Stimulated activated CD4-positive, alpha-beta T cell treated with anti-CD3 and anti-CD28 coated beads, Interleukin-4, amount 100 ng/mL, for 4 hours (primary cell): ENCODE measurements at regions not wholly inside any gene's neighbourhood (a gene's known extent, or its start where the extent isn't known, plus 50 kb on each side); places are given as distances from the start of the nearest gene placed in this dataset.
"Not testable (repeated sequence)": the region's sequence is repeated elsewhere in the genome, so short reads cannot be mapped to it uniquely, and the experiment has no call there.

Experiments used
- DNase-seq, 2 experiments: peaks; one replicate each; pipeline ENCODE4 v3.0.0-alpha.2; 2020

- DNase-seq, result no peak
Observed at GRCh38 chr7:10507032-10507431, 466.6 kb upstream of the PHF14 start.

DNA sequence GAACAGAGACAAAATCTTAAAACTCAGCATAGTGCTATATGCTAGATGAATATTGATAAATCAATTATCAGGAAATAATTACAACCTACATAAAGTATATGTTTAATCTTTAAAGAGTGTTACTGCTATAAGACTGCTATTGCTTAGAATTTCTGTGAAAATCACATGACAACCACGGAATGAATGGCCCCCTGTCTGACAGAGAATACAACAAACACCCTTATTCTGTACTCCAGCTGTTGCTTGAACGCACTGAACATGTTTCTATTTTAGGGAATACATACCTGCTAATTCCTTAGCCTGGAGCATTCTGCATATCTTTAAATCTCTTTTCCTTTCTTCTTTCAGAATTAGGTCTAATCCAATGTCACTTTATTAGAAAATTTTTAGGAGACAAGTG lies 452.4 kb upstream of the PHF14 start:
- DNase-seq, result no peak

- not testable (repeated sequence) for DNase-seq
Observed at GRCh38 chr7:10533429-10533828, 440.2 kb upstream of the PHF14 start.

DNA sequence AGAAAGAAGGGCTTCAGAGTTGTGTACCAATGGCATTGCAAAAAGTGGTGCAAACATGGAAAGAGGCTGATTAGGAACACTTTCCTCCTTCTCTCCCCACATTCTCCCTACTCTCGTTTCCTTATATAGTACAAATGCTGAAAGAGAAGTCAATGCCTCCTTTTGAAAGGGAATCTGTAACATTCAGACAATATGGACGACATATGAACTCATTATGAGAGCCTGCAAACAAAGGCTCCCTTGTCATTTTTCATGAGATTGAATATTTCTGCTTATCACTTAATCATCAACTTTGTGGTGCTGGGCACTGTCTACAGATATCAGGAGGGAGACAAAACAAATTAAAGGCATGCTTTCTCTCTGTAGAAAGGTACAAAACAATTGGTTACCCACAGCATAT lies 437.1 kb upstream of the PHF14 start:
- no peak for DNase-seq

GRCh38 chr7:10537764-10538163 lies 435.9 kb upstream of the PHF14 start:
- DNase-seq, result no peak

DNA sequence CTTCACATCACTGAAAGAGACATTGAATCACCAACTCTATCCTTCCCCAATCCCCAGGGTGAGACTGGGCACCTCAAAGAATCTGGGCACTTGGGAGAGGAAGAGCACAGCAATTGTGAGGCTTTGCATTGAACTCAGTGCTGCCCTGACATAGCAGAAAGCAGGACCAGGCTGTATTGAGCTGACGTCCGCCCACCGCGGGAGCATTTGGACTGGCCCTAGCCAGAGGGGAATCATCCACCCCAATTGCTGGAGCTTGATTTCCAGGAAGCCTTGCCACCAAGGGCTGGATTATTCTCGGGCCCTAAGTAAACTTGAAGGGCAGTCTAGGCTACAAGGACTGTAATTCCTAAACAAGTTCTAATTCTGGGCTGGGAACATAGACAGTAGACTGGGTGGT lies 416.3 kb upstream of the PHF14 start:
- no peak for DNase-seq

DNA sequence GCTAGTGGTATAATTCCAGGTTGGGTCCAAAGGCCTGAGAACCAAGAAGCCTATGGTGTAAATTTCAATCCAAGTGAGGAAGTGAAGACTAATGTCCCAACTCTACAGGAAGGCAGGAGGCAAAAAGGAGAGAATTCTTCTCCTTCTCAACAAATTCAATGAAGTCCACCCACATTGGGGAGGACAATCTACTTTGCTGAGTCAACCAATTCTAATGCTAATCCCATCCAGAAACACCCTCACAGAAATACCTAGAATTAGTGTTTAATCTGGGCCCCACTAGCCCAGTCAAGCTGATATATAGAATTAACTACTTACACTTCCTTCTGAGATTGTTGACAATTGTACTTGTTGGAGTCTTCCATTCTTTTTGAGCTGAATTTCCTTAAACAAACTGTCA lies 413.2 kb upstream of the PHF14 start:
- DNase-seq, result no peak

DNA sequence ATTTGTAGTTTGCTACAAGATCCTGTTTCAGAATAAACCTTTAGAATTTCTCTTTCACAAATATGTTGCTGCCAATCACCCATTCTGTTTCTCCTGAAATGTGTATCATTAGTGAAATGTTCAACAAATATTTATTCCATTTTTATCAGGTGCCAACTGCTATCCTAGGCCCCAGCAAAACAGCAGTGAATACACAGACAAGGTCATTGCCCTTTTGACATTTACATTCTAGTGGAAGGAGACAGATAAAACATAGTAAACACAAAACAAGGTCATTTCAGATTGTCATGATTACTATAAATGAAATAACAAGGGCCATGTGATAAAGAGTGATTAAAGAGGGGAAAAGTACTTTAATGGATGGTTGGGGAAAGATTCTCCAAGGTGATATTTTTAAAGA lies 404.8 kb upstream of the PHF14 start:
- DNase-seq, result no peak

DNA sequence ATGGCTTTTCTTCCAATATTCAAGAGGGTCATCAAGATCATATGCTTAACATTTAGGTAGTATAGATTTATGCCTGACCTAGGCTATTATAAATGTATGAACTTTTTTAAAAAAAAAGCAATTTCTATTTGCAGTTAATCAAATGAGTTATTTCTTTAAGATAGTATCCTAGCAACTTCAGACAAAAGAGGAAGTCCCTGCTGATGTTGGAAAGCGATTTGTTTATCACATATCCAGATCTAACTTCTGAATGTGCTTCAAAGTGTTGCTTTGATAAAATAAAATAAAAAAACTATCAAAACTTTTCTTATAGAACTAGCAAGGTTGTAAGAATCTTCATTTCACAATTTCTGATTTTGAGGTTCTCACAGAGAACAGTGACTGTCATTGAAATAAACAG lies 401.9 kb upstream of the PHF14 start:
- DNase-seq, result no peak

DNA sequence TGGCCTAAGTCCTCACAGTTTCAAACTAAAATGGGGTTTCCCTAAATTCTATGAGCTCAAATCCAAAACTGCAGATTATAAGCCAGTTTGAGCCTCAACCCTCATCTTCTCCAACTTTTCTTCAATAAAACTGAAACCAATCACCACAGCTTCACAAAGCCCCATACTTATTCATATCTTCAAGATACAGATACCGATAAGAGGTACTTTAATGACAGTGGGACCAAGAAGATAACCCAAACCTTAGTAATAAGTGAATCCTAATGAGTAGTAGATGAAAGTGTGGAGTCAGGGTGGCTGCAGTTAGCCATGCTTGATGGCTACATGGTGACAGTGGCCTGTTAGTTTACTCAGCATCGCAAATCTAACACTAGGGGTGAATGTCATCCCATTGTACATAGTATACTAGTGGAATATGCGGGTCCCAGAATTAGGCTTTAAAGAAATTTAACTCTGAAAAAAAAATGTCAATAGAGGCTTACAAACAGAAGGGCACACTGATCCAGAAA lies 395.8 kb upstream of the PHF14 start:
- no peak for DNase-seq

GRCh38 chr7:10579561-10579960 lies 394.1 kb upstream of the PHF14 start:
- no peak for DNase-seq

- DNase-seq, result no peak
Observed at GRCh38 chr7:10584886-10585285, 388.8 kb upstream of the PHF14 start.

GRCh38 chr7:10588084-10588483 lies 385.6 kb upstream of the PHF14 start:
- no peak for DNase-seq

GRCh38 chr7:10592604-10593003 lies 381.1 kb upstream of the PHF14 start:
- no peak for DNase-seq

- DNase-seq, result no peak
Observed at GRCh38 chr7:10593080-10593479, 380.6 kb upstream of the PHF14 start.

- no peak for DNase-seq
Observed at GRCh38 chr7:10596827-10597226, 376.8 kb upstream of the PHF14 start.

- no peak for DNase-seq
Observed at GRCh38 chr7:10604128-10604527, 369.5 kb upstream of the PHF14 start.

GRCh38 chr7:10612950-10613349 lies 360.7 kb upstream of the PHF14 start:
- DNase-seq, result no peak

DNA sequence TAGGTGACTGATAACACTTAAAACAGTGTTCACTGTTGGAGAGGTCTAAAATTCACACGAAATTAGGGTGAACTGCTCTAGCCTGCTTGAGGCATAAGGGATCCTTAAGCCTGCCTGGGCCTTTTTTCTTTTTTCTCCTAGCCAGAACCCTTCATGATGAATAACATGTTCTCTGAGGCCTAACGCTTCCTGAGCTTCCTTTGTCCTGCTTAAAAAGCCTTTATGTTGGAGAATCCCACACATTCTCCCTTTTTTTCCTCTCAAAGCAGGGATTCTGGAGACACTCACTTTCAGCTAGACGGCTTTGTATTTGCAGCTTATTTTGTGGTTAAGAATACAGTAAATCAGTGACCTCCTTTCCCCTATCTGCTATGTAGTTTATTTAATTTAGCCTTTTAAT lies 354.7 kb upstream of the PHF14 start:
- no peak for DNase-seq

GRCh38 chr7:10632712-10633111 lies 341.0 kb upstream of the PHF14 start:
- no peak for DNase-seq

DNA sequence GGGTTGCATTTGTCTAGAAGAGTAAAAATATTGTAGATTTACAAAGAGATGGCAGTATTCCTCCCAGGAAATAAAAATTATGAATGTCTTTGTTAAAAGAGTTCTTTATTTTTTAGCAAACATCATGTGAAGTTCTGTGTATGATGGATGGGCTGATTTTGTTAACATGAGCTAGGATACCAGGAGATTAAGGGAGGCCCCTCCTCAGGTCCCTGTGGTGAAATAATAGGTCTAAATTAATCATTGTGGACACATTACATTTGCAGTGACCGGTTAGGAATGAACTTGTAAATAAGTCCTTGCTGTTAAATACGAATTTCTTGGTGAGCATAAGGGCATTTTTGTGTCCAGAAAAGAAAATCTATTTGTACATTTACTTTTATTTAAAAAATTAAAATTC lies 339.4 kb upstream of the PHF14 start:
- no peak for DNase-seq

- DNase-seq, result no peak
Observed at GRCh38 chr7:10637991-10638390, 335.7 kb upstream of the PHF14 start.

DNA sequence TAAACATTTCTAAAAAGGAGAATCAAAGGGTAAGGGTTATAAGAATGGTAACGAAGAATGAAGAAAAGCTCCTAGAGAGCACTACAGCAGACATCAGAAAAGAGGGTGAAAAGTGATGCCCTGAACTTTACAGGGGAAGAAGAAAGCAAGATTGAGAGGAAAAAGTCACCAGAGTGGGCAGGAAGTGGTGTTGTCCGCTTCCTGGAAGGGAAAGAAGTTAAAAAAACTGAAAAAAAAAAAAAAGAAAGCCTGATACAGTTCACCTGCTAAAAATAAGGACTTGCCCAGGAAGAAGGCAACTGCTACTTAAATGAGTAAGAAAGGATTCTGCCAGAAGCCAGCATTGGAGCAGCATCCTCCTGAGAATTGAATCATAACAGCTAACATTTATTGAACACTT lies 330.1 kb upstream of the PHF14 start:
- DNase-seq, result no peak

DNA sequence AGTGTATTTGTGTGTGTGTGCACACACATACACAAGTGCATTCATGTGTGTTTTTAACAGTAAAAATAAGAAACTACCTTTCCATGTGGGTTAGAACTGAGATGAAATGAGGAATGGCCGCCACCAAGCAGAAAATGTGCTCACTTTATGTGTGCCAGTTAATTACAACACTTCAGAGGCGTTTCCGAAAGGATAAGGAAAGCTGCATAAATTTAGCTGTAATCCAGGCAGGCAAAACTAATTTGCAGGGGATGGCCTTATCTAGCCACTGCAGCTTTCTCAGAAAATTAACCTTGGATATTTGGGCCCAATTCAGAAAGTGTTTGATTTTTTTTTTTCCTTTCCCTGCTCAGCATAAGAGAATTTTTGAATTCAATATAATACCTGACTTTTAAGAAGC lies 328.8 kb upstream of the PHF14 start:
- no peak for DNase-seq

- DNase-seq, result no peak
Observed at GRCh38 chr7:10646194-10646593, 327.5 kb upstream of the PHF14 start.

- no peak for DNase-seq
Observed at GRCh38 chr7:10648289-10648688, 325.4 kb upstream of the PHF14 start.
